Endothelial cell of umbilical vein (primary cell): ENCODE measurements at regions not wholly inside any gene's neighbourhood (a gene's known extent, or its start where the extent isn't known, plus 50 kb on each side); places are given as distances from the start of the nearest gene placed in this dataset.

Source experiments
- BruUV-seq: library from RNA; stranded (reverse); fragments of 400-500 nt; replicated peaks from 2 replicates; lab custom pipeline; 2021; lab: Mats Ljungman, UMichigan
- CTCF ChIA-PET: fragments of 300-600, 350-600 bp; sonication (Branson Sonifier 250); formaldehyde crosslinking; loops from one replicate; lab custom pipeline; 2021; ENCODE audit warnings: antibody characterized with exemption, inconsistent platforms; lab: Charles Lee
- POLR2A ChIA-PET: fragments of 300-600, 350-600 bp; sonication (Branson Sonifier 250); formaldehyde crosslinking; loops from one replicate; lab custom pipeline; 2021; ENCODE audit warnings: antibody characterized with exemption, inconsistent platforms; lab: Charles Lee
- DNase-seq: peaks from one replicate; pipeline ENCODE4 v3.0.0-alpha.2; 2011; ENCODE audit warnings: low read depth, low spot score
- FAIRE-seq: peaks from 2 replicates; lab custom pipeline; 2011; peaks lifted over from hg19 to GRCh38; lab: Jason Lieb, UNC
- H2AFZ ChIP-seq: 2 replicates; pipeline ENCODE4 v1.6.0; 2012; ENCODE audit warnings: low read depth, low read length, control low read depth, inconsistent platforms
- H3K27ac ChIP-seq: 2 replicates; pipeline ENCODE4 v1.5.1; 2011; ENCODE audit warnings: low read depth, mild to moderate bottlenecking, control low read depth, low read length, moderate library complexity; ENCODE audit not compliant: insufficient read depth
- H3K27me3 ChIP-seq, 2 experiments: 2 replicates each; pipeline versions ENCODE4 v1.6.0 to v1.6.1; 2011; ENCODE audit warnings: low read length in 2 of 2, mixed read lengths in 1 of 2; ENCODE audit not compliant: control insufficient read depth in 2 of 2, insufficient read depth in 2 of 2
- H3K36me3 ChIP-seq, 2 experiments: 2 replicates in 1 of 2; 3 replicates in 1 of 2; pipeline ENCODE4 v1.5.1; 2011; ENCODE audit warnings: low read length in 2 of 2, mild to moderate bottlenecking in 1 of 2, moderate library complexity in 1 of 2; ENCODE audit not compliant: control insufficient read depth in 2 of 2, insufficient read depth in 2 of 2; ENCODE audit errors: extremely low read depth in 1 of 2
- H3K4me1 ChIP-seq: 3 replicates; pipeline ENCODE4 v1.5.1; 2011; ENCODE audit warnings: mild to moderate bottlenecking, low read length; ENCODE audit not compliant: control insufficient read depth, insufficient read depth; ENCODE audit errors: extremely low read depth
- H3K4me2 ChIP-seq: 2 replicates; pipeline ENCODE4 v1.6.1; 2011; ENCODE audit warnings: low read length, control low read depth, mixed read lengths; ENCODE audit not compliant: insufficient read depth
- H3K4me3 ChIP-seq, 3 experiments: fragments of 200-600 bp in 1 of 3; sonication (generic), shearing (Covaris generic) in 1 of 3; replicated peaks in 1 of 3; 2 replicates each; pipeline ENCODE4 v1.5.1; 2011 to 2016; ENCODE audit warnings: control low read depth in 3 of 3, low read length in 3 of 3, mild to moderate bottlenecking in 2 of 3, inconsistent platforms in 1 of 3, low read depth in 1 of 3, moderate library complexity in 1 of 3; ENCODE audit not compliant: insufficient read depth in 1 of 3
- H3K79me2 ChIP-seq: 2 replicates; pipeline ENCODE4 v1.6.0; 2012; ENCODE audit warnings: low read length, inconsistent platforms; ENCODE audit not compliant: control insufficient read depth, insufficient read depth
- H3K9ac ChIP-seq: replicated peaks from 2 replicates; pipeline ENCODE3; 2011; ENCODE audit warnings: low read length, control low read depth; ENCODE audit not compliant: insufficient read depth; ENCODE audit errors: extremely low read depth
- H3K9me1 ChIP-seq: replicated peaks from 3 replicates; pipeline ENCODE4 v1.6.0; 2011; ENCODE audit warnings: mild to moderate bottlenecking, low read length; ENCODE audit not compliant: control insufficient read depth, insufficient read depth; ENCODE audit errors: extremely low read depth
- H3K9me3 ChIP-seq: replicated peaks from 2 replicates; pipeline ENCODE4 v1.5.1; 2012; ENCODE audit warnings: low read length, inconsistent platforms; ENCODE audit not compliant: control insufficient read depth, insufficient read depth
- H4K20me1 ChIP-seq: replicated peaks from 2 replicates; pipeline ENCODE3; 2011; ENCODE audit warnings: mild to moderate bottlenecking, low read length; ENCODE audit not compliant: control insufficient read depth, insufficient read depth; ENCODE audit errors: extremely low read depth
- CTCF ChIP-seq, 2 donors: IDR thresholded peaks; 1 replicate in 1 of 2; 2 replicates in 1 of 2; pipeline ENCODE4 v1.5.1; 2011; ENCODE audit warnings: low read length in 2 of 2, mild to moderate bottlenecking in 2 of 2, moderate library complexity in 2 of 2, control low read depth in 1 of 2, inconsistent platforms in 1 of 2, low read depth in 1 of 2; ENCODE audit not compliant: insufficient read depth in 1 of 2; ENCODE audit errors: extremely low read depth in 1 of 2
- EZH2 ChIP-seq: IDR thresholded peaks from 2 replicates; pipeline ENCODE4 v1.6.1; 2012; ENCODE audit warnings: borderline replicate concordance, low read depth, mild to moderate bottlenecking, moderate library complexity, low read length, inconsistent platforms; ENCODE audit not compliant: severe bottlenecking
- FOS ChIP-seq: IDR thresholded peaks from 2 replicates; pipeline ENCODE4 v1.6.1; 2011; ENCODE audit warnings: mild to moderate bottlenecking, low read length, moderate library complexity, borderline replicate concordance; ENCODE audit not compliant: insufficient read depth
- GATA2 ChIP-seq: IDR thresholded peaks from 2 replicates; pipeline ENCODE4 v1.7.0; 2011; ENCODE audit warnings: low read depth, mild to moderate bottlenecking, moderate library complexity, mixed read lengths, low read length; ENCODE audit not compliant: insufficient read length, insufficient read depth
- JUN ChIP-seq: IDR thresholded peaks from 2 replicates; pipeline ENCODE4 v1.6.1; 2011; ENCODE audit warnings: borderline replicate concordance, low read depth; ENCODE audit not compliant: insufficient read length, insufficient read depth
- MAX ChIP-seq: IDR thresholded peaks from 2 replicates; pipeline ENCODE4 v1.6.1; 2011; ENCODE audit not compliant: insufficient read depth, insufficient read length
- MYC ChIP-seq: IDR thresholded peaks from one replicate; pipeline ENCODE4 v1.6.1; 2011; ENCODE audit warnings: mild to moderate bottlenecking, low read depth, low read length
- POLR2A ChIP-seq: IDR thresholded peaks from 2 replicates; pipeline ENCODE4 v1.6.1; 2012; ENCODE audit warnings: low read depth, mild to moderate bottlenecking, control low read depth, low read length
- POLR2AphosphoS5 ChIP-seq: IDR thresholded peaks from 2 replicates; pipeline ENCODE4 v1.6.1; 2012; ENCODE audit warnings: low read depth, mild to moderate bottlenecking, control low read depth, low read length, moderate library complexity; ENCODE audit not compliant: insufficient read depth
- dilution Hi-C: fragments of 300-500 bp; cut with MboI; formaldehyde crosslinking; loops from one replicate; pipeline ENCODE4 v1.15.0; 2019; ENCODE audit warnings: low sequenced_read_pairs; ENCODE audit not compliant: extremely low pct_ligation_motif_present
- intact Hi-C: fragments of 100-400 bp; cut with micrococcal nuclease; formaldehyde crosslinking; loops from one replicate; pipeline ENCODE4 v1.10.0; 2022

DNA sequence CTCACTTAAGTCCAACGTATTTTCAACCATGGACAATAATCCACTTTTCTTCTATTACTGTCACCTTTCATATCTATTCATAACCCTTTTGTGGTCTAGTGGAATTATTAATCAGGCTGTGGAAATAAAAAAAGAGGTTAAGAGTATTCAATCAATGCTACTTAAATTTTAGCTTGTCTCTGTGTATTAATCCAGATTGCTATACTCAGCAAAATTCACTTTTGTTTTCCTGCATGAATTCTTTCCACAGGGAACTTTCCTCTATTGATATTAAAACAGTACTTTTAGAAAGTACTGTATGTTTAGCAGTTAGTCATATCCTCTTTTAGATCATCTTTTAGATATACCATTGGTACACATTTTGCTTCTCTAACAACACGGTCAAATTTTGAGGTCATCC, 1033.0 kb upstream of the ADGRL2 start:
- H3K36me3 ChIP-seq, result no peaks in the 10 kb centered on the region
- FAIRE-seq (no peak), DNase-seq (no peak)
- H3K4me3 ChIP-seq, result no peak overlapping the region
- no peaks in the 10 kb centered on the region for H3K27me3 ChIP-seq
- no peaks in the 10 kb centered on the region for H3K9me3 ChIP-seq
- intact Hi-C loops, result no loop called here
- H2AFZ ChIP-seq, result no peak overlapping the region
- H3K9me1 ChIP-seq, result no peaks in the 10 kb centered on the region
- no peaks in the 10 kb centered on the region for H3K4me1 ChIP-seq
- BruUV-seq, result no TSS peak
- dilution Hi-C loops, result no loop called here
- no peak for TF ChIP-seq JUN
- no peak for TF ChIP-seq POLR2A
- TF ChIP-seq MAX, result no peak
- no peak for TF ChIP-seq MYC
- TF ChIP-seq POLR2AphosphoS5, result no peak
- no peak for TF ChIP-seq FOS
- no peak for TF ChIP-seq CTCF (IDR thresholded peaks at IDR 0.05; ENCODE audit: extremely low read depth in 1 of 2, insufficient read depth in 1 of 2, low read depth in 1 of 2, low read length in 2 of 2)
- no peak for TF ChIP-seq EZH2
- TF ChIP-seq GATA2, result no peak
- no peaks in the 10 kb centered on the region for H4K20me1 ChIP-seq
- H3K79me2 ChIP-seq, result no peaks in the 10 kb centered on the region
- ChIA-PET CTCF (no interaction called here), POLR2A (no interaction called here)
- H3K27ac ChIP-seq, result no peak overlapping the region
- H3K4me2 ChIP-seq, result no peak overlapping the region
- no peak overlapping the region for H3K9ac ChIP-seq
